CD4-positive, alpha-beta T cell (primary cell): ENCODE measurements at regions not wholly inside any gene's neighbourhood (a gene's known extent, or its start where the extent isn't known, plus 50 kb on each side); places are given as distances from the start of the nearest gene placed in this dataset.

Experiments used
- ATAC-seq: fragments of 200-7000 bp; cut with Tn5 transposase; one replicate; pipeline ENCODE4 v1.10.0; 2022; ENCODE audit warnings: mild to moderate bottlenecking; ENCODE audit not compliant: poor library complexity
- CTCF ChIA-PET: fragments of 350-600 bp; sonication (Branson Sonifier 250); formaldehyde crosslinking; loops from one replicate; lab custom pipeline; 2021; ENCODE audit warnings: antibody characterized with exemption, inconsistent platforms; lab: Charles Lee
- POLR2A ChIA-PET: fragments of 350-600 bp; sonication (Branson Sonifier 250); formaldehyde crosslinking; loops from one replicate; lab custom pipeline; 2021; ENCODE audit warnings: antibody characterized with exemption, inconsistent platforms; lab: Charles Lee
- DNase-seq, 14 experiments: peaks; one replicate each; pipeline ENCODE4 v3.0.0-alpha.2; 2013 to 2020; ENCODE audit warnings: mixed read lengths in 2 of 14
- H3K27ac ChIP-seq, 2 donors: one replicate each; pipeline versions ENCODE4 v1.5.1 to v1.7.0; 2013; ENCODE audit warnings: low read length in 2 of 2, low read depth in 1 of 2, mild to moderate bottlenecking in 1 of 2
- H3K27me3 ChIP-seq, 2 experiments: 1 replicate in 1 of 2; 2 replicates in 1 of 2; pipeline versions ENCODE4 v1.6.1 to v1.7.0; 2013; ENCODE audit warnings: low read length in 2 of 2, control low read depth in 1 of 2, mild to moderate bottlenecking in 1 of 2, moderate library complexity in 1 of 2; ENCODE audit not compliant: insufficient read depth in 2 of 2, control insufficient read depth in 1 of 2
- H3K36me3 ChIP-seq: one replicate; pipeline ENCODE4 v1.6.1; 2013; ENCODE audit warnings: low read length, control low read depth; ENCODE audit not compliant: insufficient read depth
- H3K4me1 ChIP-seq: one replicate; pipeline ENCODE4 v1.6.1; 2013; ENCODE audit warnings: low read length, control low read depth; ENCODE audit not compliant: insufficient read depth
- H3K4me3 ChIP-seq: one replicate; pipeline ENCODE4 v1.5.1; 2013; ENCODE audit warnings: mild to moderate bottlenecking, low read length, moderate library complexity
- H3K9me3 ChIP-seq, 2 experiments: 1 replicate in 1 of 2; 2 replicates in 1 of 2; pipeline versions ENCODE4 v1.6.1 to v1.7.0; 2013; ENCODE audit warnings: low read length in 2 of 2, mild to moderate bottlenecking in 2 of 2, control low read depth in 1 of 2, moderate library complexity in 1 of 2; ENCODE audit not compliant: control insufficient read depth in 1 of 2, insufficient read depth in 1 of 2
- H3K27ac Mint-ChIP-seq: one replicate; pipeline ENCODE4 v1.8.0; 2020; ENCODE audit warnings: mixed read lengths
- H3K27me3 Mint-ChIP-seq: one replicate; pipeline ENCODE4 v1.8.0; 2021; ENCODE audit warnings: mixed read lengths
- H3K36me3 Mint-ChIP-seq: one replicate; pipeline ENCODE4 v1.8.0; 2021; ENCODE audit warnings: low read depth, mixed read lengths
- H3K4me1 Mint-ChIP-seq: one replicate; pipeline ENCODE4 v1.8.0; 2021; ENCODE audit warnings: low read depth, mixed read lengths
- H3K4me3 Mint-ChIP-seq: one replicate; pipeline ENCODE4 v1.8.0; 2020; ENCODE audit warnings: mild to moderate bottlenecking, mixed read lengths
- H3K9me3 Mint-ChIP-seq: one replicate; pipeline ENCODE4 v1.8.0; 2020; ENCODE audit warnings: mixed read lengths
- intact Hi-C, 2 experiments: fragments of 100-400 bp; cut with DNase I in 1 of 2; cut with micrococcal nuclease in 1 of 2; formaldehyde crosslinking; loops; one replicate each; pipeline versions ENCODE4 v1.15.1 to v1.9.0; 2023 to 2025; cut with DNase I, micrococcal nuclease
- TF ChIP-seq, protein P1 (sequence below): fragments of 200-600 bp; IDR thresholded peaks from one replicate; pipeline ENCODE4 v1.8.0; 2022; ENCODE audit warnings: antibody characterized with exemption, mild to moderate bottlenecking

DNA sequence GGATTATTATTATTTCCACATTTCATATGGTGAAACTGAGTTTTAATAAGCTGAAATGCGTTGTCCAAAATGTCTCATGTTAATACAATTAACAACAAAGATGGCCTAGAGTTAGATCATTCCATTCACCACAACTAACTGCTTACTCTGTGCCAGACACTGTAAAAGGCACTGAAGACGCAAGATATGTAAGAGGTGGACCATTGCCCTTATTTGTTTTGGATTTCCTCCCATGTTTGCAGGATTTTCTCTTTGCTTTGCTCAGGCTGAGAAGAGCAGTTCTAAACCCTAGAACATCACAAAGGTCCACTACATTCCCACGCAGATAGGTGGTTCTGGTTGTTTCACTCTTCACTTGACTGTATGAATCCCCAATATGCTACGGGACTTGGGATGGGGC lies 324.4 kb upstream of the KITLG start:
- POLR2A ChIA-PET: no interaction called here
- intact Hi-C loops: no loop called here
- no peak overlapping the region for H3K27ac Mint-ChIP-seq
- Histone ChIP-seq H3K27ac (no peak overlapping the region), H3K4me1 (no peaks in the 10 kb centered on the region), H3K27me3 (no peaks in the 10 kb centered on the region), H3K9me3 (no peaks in the 10 kb centered on the region), H3K4me3 (no peak overlapping the region), H3K36me3 (no peaks in the 10 kb centered on the region)
- CTCF ChIA-PET: no interaction called here
- TF ChIP-seq, protein P1, sequence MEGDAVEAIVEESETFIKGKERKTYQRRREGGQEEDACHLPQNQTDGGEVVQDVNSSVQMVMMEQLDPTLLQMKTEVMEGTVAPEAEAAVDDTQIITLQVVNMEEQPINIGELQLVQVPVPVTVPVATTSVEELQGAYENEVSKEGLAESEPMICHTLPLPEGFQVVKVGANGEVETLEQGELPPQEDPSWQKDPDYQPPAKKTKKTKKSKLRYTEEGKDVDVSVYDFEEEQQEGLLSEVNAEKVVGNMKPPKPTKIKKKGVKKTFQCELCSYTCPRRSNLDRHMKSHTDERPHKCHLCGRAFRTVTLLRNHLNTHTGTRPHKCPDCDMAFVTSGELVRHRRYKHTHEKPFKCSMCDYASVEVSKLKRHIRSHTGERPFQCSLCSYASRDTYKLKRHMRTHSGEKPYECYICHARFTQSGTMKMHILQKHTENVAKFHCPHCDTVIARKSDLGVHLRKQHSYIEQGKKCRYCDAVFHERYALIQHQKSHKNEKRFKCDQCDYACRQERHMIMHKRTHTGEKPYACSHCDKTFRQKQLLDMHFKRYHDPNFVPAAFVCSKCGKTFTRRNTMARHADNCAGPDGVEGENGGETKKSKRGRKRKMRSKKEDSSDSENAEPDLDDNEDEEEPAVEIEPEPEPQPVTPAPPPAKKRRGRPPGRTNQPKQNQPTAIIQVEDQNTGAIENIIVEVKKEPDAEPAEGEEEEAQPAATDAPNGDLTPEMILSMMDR: no peak
- H3K36me3 Mint-ChIP-seq: no peaks in the 10 kb centered on the region
- ATAC-seq (no peak), DNase-seq (no peak)
- H3K4me3 Mint-ChIP-seq: no peak overlapping the region
- H3K4me1 Mint-ChIP-seq: no peaks in the 10 kb centered on the region
- no peaks in the 10 kb centered on the region for H3K9me3 Mint-ChIP-seq
- H3K27me3 Mint-ChIP-seq: no peaks in the 10 kb centered on the region

DNA sequence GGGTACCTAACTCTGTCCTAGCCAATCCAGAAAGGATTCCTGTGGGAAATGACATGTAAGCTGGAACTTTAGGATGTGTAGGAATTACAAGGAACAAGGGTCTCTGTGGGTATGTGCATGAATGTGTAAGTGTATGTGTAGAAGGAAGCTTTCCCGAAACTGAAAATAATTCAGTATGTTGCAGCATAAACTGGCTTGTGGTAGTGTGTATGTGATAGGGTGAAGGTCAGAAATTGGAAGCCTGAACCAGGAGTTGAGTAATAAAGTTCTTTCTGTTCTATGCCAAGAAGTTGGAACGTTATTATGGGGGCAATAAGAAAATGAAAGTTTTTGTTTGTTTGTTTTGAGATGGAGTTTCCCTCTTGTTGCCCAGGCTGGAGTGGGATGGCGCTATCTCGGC lies 323.1 kb upstream of the KITLG start:
- Mint-ChIP-seq H3K9me3 (no peaks in the 10 kb centered on the region), H3K27me3 (no peaks in the 10 kb centered on the region), H3K36me3 (no peaks in the 10 kb centered on the region), H3K4me3 (no peak overlapping the region), H3K4me1 (no peaks in the 10 kb centered on the region), H3K27ac (no peak overlapping the region)
- Histone ChIP-seq H3K4me3 (no peak overlapping the region), H3K4me1 (no peaks in the 10 kb centered on the region), H3K27ac (no peak overlapping the region), H3K36me3 (no peaks in the 10 kb centered on the region), H3K27me3 (no peaks in the 10 kb centered on the region), H3K9me3 (no peaks in the 10 kb centered on the region)
- intact Hi-C loops: no loop called here
- CTCF ChIA-PET: no interaction called here
- TF ChIP-seq, protein P1: no peak
- POLR2A ChIA-PET: no interaction called here
- DNase-seq: no peak
- no peak for ATAC-seq

DNA sequence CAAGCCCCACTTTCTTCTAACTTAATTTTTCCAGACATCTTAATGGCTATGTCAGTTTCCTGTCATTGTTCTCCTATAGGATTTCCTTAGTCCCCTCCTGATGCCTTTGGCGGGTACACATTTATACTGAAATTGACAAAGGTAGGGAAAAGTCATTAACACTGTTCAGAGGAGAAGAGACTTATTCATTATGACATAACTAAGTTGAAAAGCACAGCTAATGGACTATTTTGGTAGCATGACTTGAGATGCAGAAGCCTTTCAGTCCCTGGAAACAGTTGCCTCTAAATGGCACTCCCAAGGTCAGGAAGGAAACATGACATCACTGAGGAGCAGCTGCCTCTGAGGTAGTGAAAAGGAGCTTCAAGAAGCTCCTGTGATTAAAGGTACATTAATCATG lies 317.5 kb upstream of the KITLG start:
- CTCF ChIA-PET: no interaction called here
- H3K27ac Mint-ChIP-seq: no peak overlapping the region
- Histone ChIP-seq H3K27ac (no peak overlapping the region), H3K27me3 (no peaks in the 10 kb centered on the region), H3K9me3 (no peaks in the 10 kb centered on the region), H3K36me3 (no peaks in the 10 kb centered on the region), H3K4me1 (no peaks in the 10 kb centered on the region), H3K4me3 (no peak overlapping the region)
- POLR2A ChIA-PET: no interaction called here
- DNase-seq (no peak), ATAC-seq (no peak)
- no peaks in the 10 kb centered on the region for H3K36me3 Mint-ChIP-seq
- no peaks in the 10 kb centered on the region for H3K27me3 Mint-ChIP-seq
- intact Hi-C loops: no loop called here
- TF ChIP-seq, protein P1: no peak
- H3K9me3 Mint-ChIP-seq: no peaks in the 10 kb centered on the region
- H3K4me3 Mint-ChIP-seq: no peak overlapping the region
- no peaks in the 10 kb centered on the region for H3K4me1 Mint-ChIP-seq
